OCI-LY1 (cell line): ENCODE measurements at regions not wholly inside any gene's neighbourhood (a gene's known extent, or its start where the extent isn't known, plus 50 kb on each side); places are given as distances from the start of the nearest gene placed in this dataset.

Experiments
- CTCF ChIP-seq: fragments of 200-600 bp; sonication (generic), shearing (Covaris generic); IDR thresholded peaks from 2 replicates; pipeline ENCODE4 v1.5.1; 2017; ENCODE audit warnings: mild to moderate bottlenecking, antibody characterized with exemption, low read length, moderate library complexity, mixed read lengths
- EZH2 ChIP-seq: fragments of 200-600 bp; sonication (generic), shearing (Covaris generic); IDR thresholded peaks from 2 replicates; pipeline ENCODE4 v1.8.0; 2017; ENCODE audit warnings: borderline replicate concordance, mixed run types, mild to moderate bottlenecking, antibody characterized with exemption, low read length, moderate library complexity, mixed read lengths

- TF ChIP-seq CTCF (no peak), EZH2 (no peak)
Observed at GRCh38 chr17:69703751-69704150, 289.3 kb downstream of the MAP2K6 start.
